SK-N-SH treated with all-trans-retinoic acid at 6 μM for 48 hours (cell line): ENCODE measurements at regions not wholly inside any gene's neighbourhood (a gene's known extent, or its start where the extent isn't known, plus 50 kb on each side); places are given as distances from the start of the nearest gene placed in this dataset.

ENCODE experiments used
- BACH2 ChIP-seq: fragments of 250-450 bp; sonication (Bioruptor Pico); IDR thresholded peaks from 2 replicates; pipeline ENCODE4 v1.9.0; 2021; ENCODE audit warnings: mild to moderate bottlenecking, borderline replicate concordance
- ESRRG ChIP-seq: fragments of 250-450 bp; sonication (Bioruptor Pico); IDR thresholded peaks from 2 replicates; pipeline ENCODE4 v1.6.1; 2021; ENCODE audit warnings: mild to moderate bottlenecking
- PPARA ChIP-seq: fragments of 250-450 bp; sonication (Bioruptor Pico); IDR thresholded peaks from 2 replicates; pipeline ENCODE4 v1.5.0; 2020; ENCODE audit warnings: mild to moderate bottlenecking, borderline replicate concordance
- TCF4 ChIP-seq: fragments of 250-450 bp; sonication (Bioruptor Pico); IDR thresholded peaks from 2 replicates; pipeline ENCODE4 v1.8.0; 2021; ENCODE audit warnings: mild to moderate bottlenecking, moderate library complexity, borderline replicate concordance

DNA sequence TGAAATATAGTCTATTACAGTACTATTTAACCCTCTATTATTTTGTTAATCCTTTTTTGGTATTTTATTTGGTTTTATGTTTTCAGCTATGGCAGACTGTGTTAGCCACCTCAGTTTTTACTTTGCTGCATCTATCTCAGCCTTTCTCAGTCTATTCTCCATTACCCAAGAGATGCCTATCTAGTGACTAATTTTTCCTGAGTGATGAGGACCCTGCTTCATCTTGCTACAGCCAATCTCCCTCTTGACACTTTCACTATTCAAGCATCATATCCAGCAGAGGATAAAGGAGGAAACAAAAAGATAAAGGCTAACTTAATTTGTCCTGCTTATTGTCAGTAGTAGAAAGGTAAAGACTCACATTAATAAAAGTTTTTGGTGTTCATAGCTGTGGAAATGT is 141.8 kb upstream of the NECTIN3 start:
- no peak for TF ChIP-seq BACH2 (CRISPR knock-in tag)
- TF ChIP-seq TCF4 (CRISPR knock-in tag): no peak
- TF ChIP-seq PPARA (CRISPR knock-in tag): no peak
- no peak for TF ChIP-seq ESRRG (CRISPR knock-in tag)
